Astrocyte of the spinal cord (primary cell): ENCODE measurements at regions not wholly inside any gene's neighbourhood (a gene's known extent, or its start where the extent isn't known, plus 50 kb on each side); places are given as distances from the start of the nearest gene placed in this dataset.
"Not testable (repeated sequence)": the region's sequence is repeated elsewhere in the genome, so short reads cannot be mapped to it uniquely, and the experiment has no call there.

Experiments
- DNase-seq: peaks from one replicate; pipeline ENCODE4 v3.0.0; 2011; ENCODE audit warnings: low read depth, low spot score
- H3K4me3 ChIP-seq: 2 replicates; pipeline ENCODE4 v1.5.1; 2011; ENCODE audit warnings: low read depth, mild to moderate bottlenecking, low read length, moderate library complexity
- CTCF ChIP-seq: IDR thresholded peaks from 2 replicates; pipeline ENCODE4 v1.5.1; 2012; ENCODE audit warnings: low read depth, mild to moderate bottlenecking, low read length, inconsistent platforms
- in situ Hi-C: cut with HindIII; loops from 2 replicates; pipeline ENCODE4 v1.10.0; 2017; ENCODE audit warnings: low sequenced_read_pairs

GRCh38 chr7:79515358-79515757 is 61.9 kb upstream of the MAGI2 start:
- no peak for TF ChIP-seq CTCF
- in situ Hi-C loops = no loop called here
- no peak for DNase-seq
- H3K4me3 ChIP-seq = no peak overlapping the region

GRCh38 chr7:79513261-79513660 is 59.8 kb upstream of the MAGI2 start:
- in situ Hi-C loops = no loop called here
- no peak overlapping the region for H3K4me3 ChIP-seq
- no peak for DNase-seq
- no peak for TF ChIP-seq CTCF

GRCh38 chr7:79512261-79512660 is 58.8 kb upstream of the MAGI2 start:
- no peak for TF ChIP-seq CTCF
- in situ Hi-C loops = no loop called here
- no peak for DNase-seq

GRCh38 chr7:79511056-79511455 is 57.6 kb upstream of the MAGI2 start:
- in situ Hi-C loops, DNase-seq, H3K4me3 ChIP-seq: not testable (repeated sequence)

More at GRCh38 chr7:79512261-79512660, 58.8 kb upstream of the MAGI2 start:
- H3K4me3 ChIP-seq = no peak overlapping the region

GRCh38 chr7:79507131-79507530 is 53.7 kb upstream of the MAGI2 start:
- in situ Hi-C loops = no loop called here
- no peak for TF ChIP-seq CTCF
- DNase-seq = no peak
- H3K4me3 ChIP-seq = no peak overlapping the region

GRCh38 chr7:79506481-79506880 is 53.0 kb upstream of the MAGI2 start:
- no peak for TF ChIP-seq CTCF
- H3K4me3 ChIP-seq = no peak overlapping the region
- DNase-seq = peak; percentile 33
- in situ Hi-C loops = no loop called here

- peak; percentile 4 for TF ChIP-seq CTCF
- in situ Hi-C loops = no loop called here
- DNase-seq = no peak
- H3K4me3 ChIP-seq = no peak overlapping the region
Measured at GRCh38 chr7:79504607-79505389, 51.3 kb upstream of the MAGI2 start.
